ENCODE measurements at regions not wholly inside any gene's neighbourhood (a gene's known extent, or its start where the extent isn't known, plus 50 kb on each side); places are given as distances from the start of the nearest gene placed in this dataset.

GRCh38 chr10:62652564-62652963, 152.0 kb upstream of the ADO start:
- Histone ChIP-seq H3K4me2 (ENCODE audit: insufficient read depth, low read length) (no peak overlapping the region), H3K79me2 (ENCODE audit: control insufficient read depth, insufficient read depth, low read length) (no peaks in the 10 kb centered on the region), H3K36me3 (ENCODE audit: control insufficient read depth in 2 of 2, extremely low read depth in 1 of 2, insufficient read depth in 2 of 2, low read length in 2 of 2) (no peaks in the 10 kb centered on the region), H3K9ac (replicated peaks; ENCODE audit: extremely low read depth, insufficient read depth, low read length) (no peak overlapping the region), H4K20me1 (replicated peaks; ENCODE audit: control insufficient read depth, extremely low read depth, insufficient read depth, low read length) (no peaks in the 10 kb centered on the region), H2AFZ (ENCODE audit: low read depth, low read length) (no peak overlapping the region), H3K4me3 (replicated peaks in 1 of 3; ENCODE audit: insufficient read depth in 1 of 3, low read depth in 1 of 3, low read length in 3 of 3) (no peak overlapping the region), H3K9me1 (replicated peaks; ENCODE audit: control insufficient read depth, extremely low read depth, insufficient read depth, low read length) (no peaks in the 10 kb centered on the region), H3K9me3 (replicated peaks; ENCODE audit: control insufficient read depth, insufficient read depth, low read length) (no peaks in the 10 kb centered on the region), H3K4me1 (ENCODE audit: control insufficient read depth, extremely low read depth, insufficient read depth, low read length) (peaks cover 1% of the 10 kb centered on the region), H3K27ac (ENCODE audit: insufficient read depth, low read depth, low read length) (no peak overlapping the region), H3K27me3 (ENCODE audit: control insufficient read depth in 2 of 2, insufficient read depth in 2 of 2, low read length in 2 of 2) (no peaks in the 10 kb centered on the region)
- TF ChIP-seq JUN (IDR thresholded peaks at IDR 0.05; ENCODE audit: borderline replicate concordance, insufficient read depth, insufficient read length, low read depth) (no peak), MYC (IDR thresholded peaks at IDR 0.05; ENCODE audit: low read depth, low read length) (no peak), EZH2 (IDR thresholded peaks at IDR 0.05; ENCODE audit: borderline replicate concordance, low read depth, low read length, severe bottlenecking) (no peak), POLR2A (IDR thresholded peaks at IDR 0.05; ENCODE audit: low read depth, low read length) (no peak), CTCF (IDR thresholded peaks at IDR 0.05; ENCODE audit: extremely low read depth in 1 of 2, insufficient read depth in 1 of 2, low read depth in 1 of 2, low read length in 2 of 2) (no peak), MAX (IDR thresholded peaks at IDR 0.05; ENCODE audit: insufficient read depth, insufficient read length) (no peak), POLR2AphosphoS5 (IDR thresholded peaks at IDR 0.05; ENCODE audit: insufficient read depth, low read depth, low read length) (no peak), FOS (IDR thresholded peaks at IDR 0.05; ENCODE audit: borderline replicate concordance, insufficient read depth, low read length) (no peak), GATA2 (IDR thresholded peaks at IDR 0.05; ENCODE audit: insufficient read depth, insufficient read length, low read depth, low read length) (no peak)
- FAIRE-seq (no peak), DNase-seq (ENCODE audit: low read depth, low spot score) (no peak)
- intact Hi-C loops (cut with micrococcal nuclease) (no loop called here), dilution Hi-C loops (cut with MboI; ENCODE audit: extremely low pct_ligation_motif_present, low sequenced_read_pairs) (no loop called here)
- no TSS peak for BruUV-seq (replicated peaks)
- CTCF ChIA-PET, result no interaction called here
- POLR2A ChIA-PET, result no interaction called here
